GM23338 (cell line): ENCODE measurements at regions not wholly inside any gene's neighbourhood (a gene's known extent, or its start where the extent isn't known, plus 50 kb on each side); places are given as distances from the start of the nearest gene placed in this dataset.

Experiments
- ATAC-seq: fragments of 200-7000 bp; cut with Tn5 transposase; 3 replicates; pipeline ENCODE4 v1.9.1; 2020
- DNase-seq: peaks from one replicate; pipeline ENCODE4 v3.0.0-alpha.2; 2015; ENCODE audit warnings: low spot score
- H2AFZ ChIP-seq: fragments of 200-600 bp; sonication (generic); 2 replicates; pipeline ENCODE4 v1.8.0; 2016; ENCODE audit warnings: antibody characterized with exemption, mild to moderate bottlenecking, moderate library complexity
- H3F3A ChIP-seq: fragments of 200-600 bp; sonication (generic); replicated peaks from 2 replicates; pipeline ENCODE4 v1.8.0; 2017; ENCODE audit warnings: antibody characterized with exemption, mixed run types, low read depth
- H3K27ac ChIP-seq: fragments of 200-600 bp; sonication (generic); 2 replicates; pipeline ENCODE4 v1.6.1; 2016; ENCODE audit warnings: low read depth
- H3K27me3 ChIP-seq: fragments of 200-600 bp; sonication (generic); 2 replicates; pipeline ENCODE4 v1.8.0; 2016; ENCODE audit warnings: mild to moderate bottlenecking, mixed run types, moderate library complexity; ENCODE audit not compliant: insufficient read depth
- H3K36me3 ChIP-seq: fragments of 200-600 bp; sonication (generic); 2 replicates; pipeline ENCODE4 v1.8.0; 2016; ENCODE audit warnings: mild to moderate bottlenecking; ENCODE audit not compliant: insufficient read depth
- H3K4me1 ChIP-seq: fragments of 200-600 bp; sonication (generic); 2 replicates; pipeline ENCODE4 v1.8.0; 2016; ENCODE audit warnings: mild to moderate bottlenecking, moderate library complexity; ENCODE audit not compliant: insufficient read depth
- H3K4me2 ChIP-seq: fragments of 200-600 bp; sonication (generic); 2 replicates; pipeline ENCODE4 v1.7.1; 2017; ENCODE audit warnings: mixed run types
- H3K4me3 ChIP-seq: fragments of 200-600 bp; sonication (generic); 2 replicates; pipeline ENCODE4 v1.6.1; 2016; ENCODE audit warnings: mixed run types
- H3K79me2 ChIP-seq: fragments of 200-600 bp; sonication (generic); replicated peaks from 2 replicates; pipeline ENCODE4 v1.8.0; 2017; ENCODE audit warnings: mild to moderate bottlenecking; ENCODE audit not compliant: insufficient read depth
- H3K9me2 ChIP-seq: fragments of 200-600 bp; sonication (generic); 2 replicates; pipeline ENCODE4 v1.8.0; 2017; ENCODE audit not compliant: insufficient read depth
- H4K20me1 ChIP-seq: fragments of 200-600 bp; sonication (generic); replicated peaks from 2 replicates; pipeline ENCODE4 v1.8.0; 2017; ENCODE audit warnings: mild to moderate bottlenecking; ENCODE audit not compliant: insufficient read depth
- H3K27ac Mint-ChIP-seq: 2 replicates; pipeline ENCODE4 v1.8.0; 2020; ENCODE audit warnings: inconsistent platforms, mild to moderate bottlenecking, moderate library complexity, mixed read lengths
- H3K27me3 Mint-ChIP-seq: 3 replicates; pipeline ENCODE4 v1.8.0; 2022; ENCODE audit warnings: low read depth, mild to moderate bottlenecking, moderate library complexity, mixed read lengths, inconsistent platforms; ENCODE audit not compliant: insufficient read depth, poor library complexity
- H3K36me3 Mint-ChIP-seq: 3 replicates; pipeline ENCODE4 v1.8.0; 2021; ENCODE audit warnings: low read depth, mild to moderate bottlenecking, inconsistent platforms, moderate library complexity, mixed read lengths
- H3K4me1 Mint-ChIP-seq: 3 replicates; pipeline ENCODE4 v1.8.0; 2020; ENCODE audit warnings: mild to moderate bottlenecking, inconsistent platforms, mixed read lengths
- H3K4me3 Mint-ChIP-seq: 3 replicates; pipeline ENCODE4 v1.8.0; 2021; ENCODE audit warnings: moderate library complexity, mild to moderate bottlenecking, inconsistent platforms, mixed read lengths
- H3K9me3 Mint-ChIP-seq: 3 replicates; pipeline ENCODE4 v1.8.0; 2020; ENCODE audit warnings: moderate library complexity, mild to moderate bottlenecking, inconsistent platforms, mixed read lengths
- CTCF ChIP-seq, 2 experiments: fragments of 200-600 bp in 1 of 2; sonication (generic) in 1 of 2; conservative IDR thresholded peaks; 2 replicates each; pipeline versions ENCODE4 v1.5.1 to v1.6.1; 2016 to 2017; ENCODE audit warnings: antibody characterized with exemption in 2 of 2, low read depth in 2 of 2, mild to moderate bottlenecking in 2 of 2, moderate library complexity in 1 of 2
- ETS1 ChIP-seq: IDR thresholded peaks from 2 replicates; pipeline ENCODE4 v1.6.1; 2016; ENCODE audit warnings: antibody characterized with exemption
- EZH2 ChIP-seq: fragments of 200-600 bp; sonication (generic); IDR thresholded peaks from one replicate; pipeline ENCODE4 v1.8.0; 2017; ENCODE audit warnings: antibody characterized with exemption, mild to moderate bottlenecking, low read depth; ENCODE audit not compliant: unreplicated experiment
- EZH2phosphoT487 ChIP-seq: fragments of 200-600 bp; sonication (generic); IDR thresholded peaks from one replicate; pipeline ENCODE4 v1.8.1; 2018; ENCODE audit warnings: antibody characterized with exemption; ENCODE audit not compliant: unreplicated experiment
- JUNB ChIP-seq: IDR thresholded peaks from one replicate; pipeline ENCODE4 v1.6.1; 2016; ENCODE audit warnings: antibody characterized with exemption; ENCODE audit not compliant: unreplicated experiment
- NANOG ChIP-seq: IDR thresholded peaks from 2 replicates; pipeline ENCODE4 v1.6.1; 2016; ENCODE audit warnings: antibody characterized with exemption, borderline replicate concordance
- POLR2AphosphoS5 ChIP-seq: IDR thresholded peaks from 2 replicates; pipeline ENCODE4 v1.6.1; 2016; ENCODE audit warnings: antibody characterized with exemption, low read depth
- REST ChIP-seq: IDR thresholded peaks from one replicate; pipeline ENCODE4 v1.6.1; 2018; ENCODE audit warnings: antibody characterized with exemption; ENCODE audit not compliant: unreplicated experiment
- STAT1 ChIP-seq: IDR thresholded peaks from one replicate; pipeline ENCODE4 v1.6.1; 2016; ENCODE audit warnings: antibody characterized with exemption; ENCODE audit not compliant: unreplicated experiment
- ZNF114 ChIP-seq: fragments of 250-450 bp; sonication (Bioruptor Pico); IDR thresholded peaks from 2 replicates; pipeline ENCODE4 v1.5.0; 2020; ENCODE audit warnings: mild to moderate bottlenecking, moderate library complexity
- ZNF331 ChIP-seq: fragments of 250-450 bp; sonication (Bioruptor Pico); IDR thresholded peaks from 2 replicates; pipeline ENCODE4 v1.5.0; 2020; ENCODE audit warnings: low read depth, mild to moderate bottlenecking, moderate library complexity
- ZNF462 ChIP-seq: fragments of 250-450 bp; sonication (Bioruptor Pico); IDR thresholded peaks from 2 replicates; pipeline ENCODE4 v1.5.0; 2020; ENCODE audit warnings: mild to moderate bottlenecking, moderate library complexity

GRCh38 chrX:127317159-127317558 is 497.6 kb downstream of the PRR32 start:
- Histone ChIP-seq H2AFZ (no peak overlapping the region), H4K20me1 (no peaks in the 10 kb centered on the region), H3K27me3 (no peaks in the 10 kb centered on the region), H3K4me1 (no peaks in the 10 kb centered on the region), H3K27ac (no peak overlapping the region), H3K4me3 (no peak overlapping the region), H3K9me2 (no peaks in the 10 kb centered on the region), H3F3A (no peaks in the 10 kb centered on the region), H3K4me2 (no peak overlapping the region), H3K36me3 (no peaks in the 10 kb centered on the region), H3K79me2 (no peaks in the 10 kb centered on the region)
- H3K27ac Mint-ChIP-seq, result no peak overlapping the region
- no peaks in the 10 kb centered on the region; the same call in 2 of the 3 replicates for H3K9me3 Mint-ChIP-seq
- ATAC-seq (no peak), DNase-seq (peak; percentile 0)
- H3K4me1 Mint-ChIP-seq, result no peaks in the 10 kb centered on the region
- TF ChIP-seq POLR2AphosphoS5 (no peak), STAT1 (no peak), JUNB (no peak), NANOG (no peak), ZNF114 (CRISPR knock-in tag) (no peak), ZNF331 (no peak), EZH2 (no peak), ZNF462 (CRISPR knock-in tag) (no peak), CTCF (conservative IDR thresholded peaks at IDR 0.05; ENCODE audit: low read depth in 2 of 2) (no peak), EZH2phosphoT487 (no peak), ETS1 (no peak), REST (no peak)
- H3K36me3 Mint-ChIP-seq, result no peaks in the 10 kb centered on the region
- H3K4me3 Mint-ChIP-seq, result no peak overlapping the region
- no peaks in the 10 kb centered on the region for H3K27me3 Mint-ChIP-seq
